ENCODE measurements at regions not wholly inside any gene's neighbourhood (a gene's known extent, or its start where the extent isn't known, plus 50 kb on each side); places are given as distances from the start of the nearest gene placed in this dataset.

- TF ChIP-seq CTCF (IDR thresholded peaks at IDR 0.05; ENCODE audit: insufficient read depth, low read length, poor library complexity, severe bottlenecking) (no peak), EZH2phosphoT487 (conservative IDR thresholded peaks at IDR 0.05; ENCODE audit: low read length) (no peak)
These were observed 619.4 kb upstream of the CDH4 start for GRCh38 chr20:60632391-60633262.
